ENCODE measurements at regions not wholly inside any gene's neighbourhood (a gene's known extent, or its start where the extent isn't known, plus 50 kb on each side); places are given as distances from the start of the nearest gene placed in this dataset.

DNA sequence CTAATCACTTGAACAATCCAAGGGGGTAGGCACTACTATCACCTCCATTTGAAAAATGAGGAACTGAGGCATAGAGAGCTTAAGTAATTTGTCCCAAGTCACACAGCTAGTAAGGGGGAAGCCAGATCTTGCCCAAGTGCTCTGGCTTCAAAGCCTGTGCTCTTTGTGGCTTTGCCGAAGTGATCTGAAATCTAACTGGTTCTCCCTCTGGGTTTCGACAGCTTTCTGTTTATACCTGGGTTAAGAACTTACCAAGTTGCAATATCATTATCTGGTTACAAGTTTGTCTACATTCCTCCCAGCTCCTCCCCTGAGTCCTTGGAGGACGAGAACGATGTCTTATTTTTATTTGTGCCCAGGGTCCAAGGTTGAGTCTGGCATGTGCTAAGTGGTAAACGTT is 125.3 kb upstream of the RAI2 start:
- TF ChIP-seq, protein P1, sequence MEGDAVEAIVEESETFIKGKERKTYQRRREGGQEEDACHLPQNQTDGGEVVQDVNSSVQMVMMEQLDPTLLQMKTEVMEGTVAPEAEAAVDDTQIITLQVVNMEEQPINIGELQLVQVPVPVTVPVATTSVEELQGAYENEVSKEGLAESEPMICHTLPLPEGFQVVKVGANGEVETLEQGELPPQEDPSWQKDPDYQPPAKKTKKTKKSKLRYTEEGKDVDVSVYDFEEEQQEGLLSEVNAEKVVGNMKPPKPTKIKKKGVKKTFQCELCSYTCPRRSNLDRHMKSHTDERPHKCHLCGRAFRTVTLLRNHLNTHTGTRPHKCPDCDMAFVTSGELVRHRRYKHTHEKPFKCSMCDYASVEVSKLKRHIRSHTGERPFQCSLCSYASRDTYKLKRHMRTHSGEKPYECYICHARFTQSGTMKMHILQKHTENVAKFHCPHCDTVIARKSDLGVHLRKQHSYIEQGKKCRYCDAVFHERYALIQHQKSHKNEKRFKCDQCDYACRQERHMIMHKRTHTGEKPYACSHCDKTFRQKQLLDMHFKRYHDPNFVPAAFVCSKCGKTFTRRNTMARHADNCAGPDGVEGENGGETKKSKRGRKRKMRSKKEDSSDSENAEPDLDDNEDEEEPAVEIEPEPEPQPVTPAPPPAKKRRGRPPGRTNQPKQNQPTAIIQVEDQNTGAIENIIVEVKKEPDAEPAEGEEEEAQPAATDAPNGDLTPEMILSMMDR (conservative IDR thresholded peaks at IDR 0.05; ENCODE audit: low read length), result no peak
- TF ChIP-seq EZH2phosphoT487 (IDR thresholded peaks at IDR 0.05; ENCODE audit: borderline replicate concordance, low read depth, low read length), result no peak

Data from OCI-LY7 (cell line).